ENCODE measurements at regions not wholly inside any gene's neighbourhood (a gene's known extent, or its start where the extent isn't known, plus 50 kb on each side); places are given as distances from the start of the nearest gene placed in this dataset.

DNA sequence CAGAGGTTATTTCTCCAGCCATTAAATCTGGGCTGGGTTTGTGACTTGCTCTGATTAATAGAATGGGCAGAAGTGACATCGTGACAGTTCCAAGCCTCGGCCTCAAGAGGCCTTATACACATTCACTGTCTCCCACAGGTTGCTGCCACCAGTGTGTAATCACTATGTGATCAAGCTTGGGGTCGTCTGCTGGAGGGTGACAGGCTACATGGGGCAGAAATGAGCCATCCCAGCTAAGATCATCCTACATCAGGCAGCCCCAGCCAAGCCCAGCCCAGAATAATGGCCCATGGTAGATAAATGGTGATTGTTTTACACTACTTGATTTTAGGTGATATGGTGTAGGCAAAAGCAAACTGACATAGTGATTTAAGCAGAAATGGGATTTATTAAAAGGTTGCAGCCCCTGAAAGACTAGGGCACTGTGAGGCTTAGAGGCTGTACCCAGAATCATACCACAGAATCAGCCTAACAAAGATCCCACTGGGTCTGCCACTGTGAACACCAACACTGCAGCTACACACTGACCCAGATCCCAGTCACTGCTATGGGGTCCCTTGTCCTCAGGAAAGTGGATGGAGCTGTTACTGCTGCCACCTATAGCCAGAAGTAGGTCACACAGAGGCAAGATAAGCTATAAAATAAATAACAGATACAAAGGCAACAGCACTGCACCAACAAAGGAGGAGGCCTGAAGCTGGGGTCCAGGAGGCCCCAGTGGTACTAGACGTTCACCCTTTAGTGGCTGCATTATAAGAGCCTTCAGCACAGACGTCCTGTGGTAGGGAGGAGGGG is 159.6 kb upstream of the RBPJ start:
- DNase-seq (ENCODE audit: low spot score in 2 of 2): no peak
- FAIRE-seq: no peak

DNA sequence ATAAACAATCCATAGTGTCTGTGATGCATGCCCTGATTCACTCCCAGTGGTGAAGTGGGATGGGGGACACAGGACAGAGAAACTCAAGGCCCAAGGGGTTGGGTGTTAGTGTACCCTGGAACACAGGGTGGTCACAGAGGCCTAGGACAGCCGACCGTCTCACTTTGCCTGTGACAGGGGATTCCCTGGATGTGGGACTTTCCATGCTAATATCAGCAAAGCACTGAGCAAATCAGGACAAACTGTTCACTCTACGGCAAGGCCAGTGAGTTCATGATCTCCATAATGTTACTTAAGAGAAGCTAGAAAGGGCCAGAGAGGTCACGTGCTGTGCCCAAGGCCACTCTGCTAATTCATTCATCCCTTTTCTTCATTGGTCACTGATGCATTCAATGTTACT is 158.7 kb upstream of the RBPJ start:
- DNase-seq (ENCODE audit: low spot score in 2 of 2): no peak
- no peak for FAIRE-seq

DNA sequence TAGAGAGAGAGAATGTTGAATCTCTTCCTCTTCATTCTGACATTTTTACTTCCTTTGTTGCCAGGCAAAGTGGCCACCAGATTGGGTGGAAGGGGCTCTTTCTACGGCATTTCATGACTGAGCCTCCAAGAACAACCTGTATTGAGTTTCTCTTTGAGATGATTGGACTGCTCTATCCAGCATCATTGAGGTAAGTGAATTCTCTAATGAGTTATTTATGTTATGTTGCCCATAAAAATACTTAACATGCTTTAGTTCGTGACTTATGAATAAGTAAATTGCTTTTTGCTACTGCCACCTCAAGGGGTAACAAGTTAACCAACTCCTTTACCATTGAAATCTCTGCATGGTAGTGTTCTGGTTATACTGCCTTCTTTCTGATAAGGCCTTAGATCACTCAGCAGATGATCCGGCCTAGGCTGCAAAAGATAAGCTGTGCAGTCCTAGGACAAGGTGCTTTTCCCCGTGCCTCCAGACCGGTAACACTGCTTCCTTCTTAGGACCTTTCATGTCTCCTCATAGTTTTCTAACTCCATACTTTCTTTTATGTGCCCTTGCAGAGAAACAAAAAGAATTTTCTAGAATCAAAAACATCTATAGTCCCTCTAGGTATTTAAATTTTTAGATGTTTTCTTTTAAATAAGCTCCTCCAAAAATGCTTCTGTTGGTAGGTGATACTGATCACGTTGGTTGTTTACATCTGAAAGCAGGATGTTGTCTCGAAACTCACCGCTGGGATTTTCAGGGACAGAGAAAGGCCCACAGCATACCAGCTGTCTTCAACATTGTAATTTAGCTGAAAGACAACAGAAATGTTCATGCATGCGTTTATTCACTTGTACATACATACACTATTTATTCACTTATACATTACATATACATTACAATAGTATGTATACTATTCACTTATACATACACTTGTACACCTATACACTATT is 157.1 kb upstream of the RBPJ start:
- DNase-seq (ENCODE audit: low spot score in 2 of 2) (no peak), FAIRE-seq (no peak)

DNA sequence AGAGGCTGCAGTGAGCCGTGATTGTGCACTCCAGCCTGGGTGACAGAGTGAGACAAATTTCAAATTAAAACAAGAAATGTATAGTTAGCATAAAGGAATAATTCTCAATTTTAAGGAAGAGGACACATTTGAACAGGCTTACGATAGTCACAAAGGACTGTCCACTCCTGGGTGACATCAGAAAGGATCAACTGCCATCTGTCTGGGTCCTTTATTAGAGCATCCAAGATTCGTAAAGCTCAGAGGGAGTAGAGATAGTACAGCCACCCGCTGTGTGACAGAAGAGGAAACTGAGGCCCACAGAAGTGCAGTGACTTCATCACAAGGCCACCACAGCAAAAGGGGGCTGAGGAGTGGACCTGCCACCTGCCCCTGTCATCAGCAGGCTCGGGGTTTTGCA is 149.3 kb upstream of the RBPJ start:
- FAIRE-seq (no peak), DNase-seq (ENCODE audit: low spot score in 2 of 2) (no peak)

DNA sequence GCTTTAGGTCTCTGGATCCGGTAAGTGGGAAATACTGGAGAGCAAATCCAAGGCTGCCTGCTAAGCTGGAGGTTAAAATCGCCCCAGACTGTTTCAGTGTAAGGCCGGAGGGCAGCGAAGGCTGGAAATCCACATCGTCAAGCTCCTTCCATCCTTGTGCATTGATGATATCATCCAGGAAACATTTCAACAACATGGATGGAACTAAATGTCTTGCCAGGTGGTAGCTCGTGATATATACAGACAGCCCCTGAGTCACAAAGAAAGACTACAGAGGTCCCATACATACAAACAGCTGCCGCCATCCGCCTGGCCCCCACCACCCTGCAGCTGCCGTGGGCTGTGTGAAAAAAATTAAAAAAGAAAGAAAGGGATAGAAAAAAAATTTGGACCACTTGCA is 148.9 kb upstream of the RBPJ start:
- FAIRE-seq (no peak), DNase-seq (ENCODE audit: low spot score in 2 of 2) (no peak)

DNA sequence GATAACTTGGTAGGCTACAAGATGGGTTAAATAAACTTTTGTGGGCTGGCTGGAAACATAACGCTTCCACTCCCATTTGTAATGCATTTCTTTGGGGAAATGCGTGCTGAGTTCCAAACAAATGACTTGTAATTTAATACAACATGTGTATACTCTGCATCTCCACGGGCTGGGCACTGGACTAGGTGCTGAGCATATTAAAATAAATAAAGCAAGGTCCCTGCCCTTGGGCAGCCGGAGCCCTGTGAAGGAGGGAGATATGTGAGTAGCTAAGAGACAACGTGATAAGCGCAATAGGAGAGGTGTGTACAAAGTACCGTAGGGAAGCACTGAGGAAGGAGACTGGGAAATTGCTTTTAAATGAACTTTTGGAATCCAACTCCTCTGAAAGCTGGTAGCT is 147.2 kb upstream of the RBPJ start:
- no peak for FAIRE-seq
- DNase-seq (ENCODE audit: low spot score in 2 of 2): no peak

DNA sequence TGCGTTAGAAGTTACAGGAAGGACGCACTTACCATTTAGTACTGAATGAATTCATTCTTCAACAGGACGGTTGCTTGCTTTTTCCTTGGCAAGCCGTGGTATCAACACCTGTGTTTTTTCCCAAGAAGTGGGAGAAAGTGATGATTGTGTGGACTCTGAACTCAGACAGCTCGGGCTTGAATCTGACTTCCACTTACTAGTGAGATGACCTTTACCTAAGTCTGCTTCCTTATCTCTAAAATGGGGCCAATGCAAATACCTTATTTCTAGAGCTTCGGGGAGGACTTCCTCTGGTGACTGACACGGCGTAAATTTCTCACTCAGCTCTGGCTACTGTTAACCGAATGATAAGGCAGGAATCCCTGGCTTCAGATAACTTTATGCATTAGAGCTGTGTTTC is 146.8 kb upstream of the RBPJ start:
- FAIRE-seq: no peak
- no peak for DNase-seq (ENCODE audit: low spot score in 2 of 2)

DNA sequence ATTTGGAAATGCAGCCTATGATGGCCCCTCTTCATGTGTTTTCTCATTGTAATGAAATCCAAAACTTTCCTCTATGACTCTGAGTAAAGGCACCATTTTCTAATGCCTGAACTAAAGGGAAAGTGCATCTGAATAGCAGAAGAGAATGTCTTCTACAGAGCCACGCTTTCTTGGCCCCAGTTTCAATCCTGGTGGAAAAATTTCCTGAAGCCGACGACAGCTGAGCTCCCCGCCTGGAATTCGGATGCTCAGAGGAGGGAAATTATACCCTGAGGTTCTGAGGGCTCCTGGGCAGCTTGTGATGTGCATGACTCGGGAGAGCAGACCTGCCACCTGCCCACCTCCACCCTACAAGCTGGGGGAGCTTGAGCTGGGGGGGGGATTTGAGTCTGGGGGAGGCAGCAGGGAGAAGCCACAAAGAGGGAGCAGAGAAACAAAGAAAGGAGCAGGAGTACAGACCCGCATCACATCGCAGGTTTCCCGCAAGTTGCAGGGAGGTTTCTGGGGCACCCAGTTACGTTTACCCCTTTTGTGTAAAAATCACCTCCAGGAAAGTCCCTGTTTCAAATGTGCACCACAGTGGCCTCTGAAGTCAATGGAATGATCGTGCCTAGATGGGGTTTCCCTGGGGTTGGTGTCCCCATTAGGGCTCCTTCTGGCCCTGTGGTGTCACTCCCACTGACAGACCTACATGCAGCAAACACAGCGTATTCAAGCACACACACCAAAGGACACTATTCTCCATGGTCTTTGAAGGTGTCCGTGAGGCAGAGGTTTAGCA is 145.6 kb upstream of the RBPJ start:
- no peak for DNase-seq (ENCODE audit: low spot score in 2 of 2)
- FAIRE-seq: no peak

DNA sequence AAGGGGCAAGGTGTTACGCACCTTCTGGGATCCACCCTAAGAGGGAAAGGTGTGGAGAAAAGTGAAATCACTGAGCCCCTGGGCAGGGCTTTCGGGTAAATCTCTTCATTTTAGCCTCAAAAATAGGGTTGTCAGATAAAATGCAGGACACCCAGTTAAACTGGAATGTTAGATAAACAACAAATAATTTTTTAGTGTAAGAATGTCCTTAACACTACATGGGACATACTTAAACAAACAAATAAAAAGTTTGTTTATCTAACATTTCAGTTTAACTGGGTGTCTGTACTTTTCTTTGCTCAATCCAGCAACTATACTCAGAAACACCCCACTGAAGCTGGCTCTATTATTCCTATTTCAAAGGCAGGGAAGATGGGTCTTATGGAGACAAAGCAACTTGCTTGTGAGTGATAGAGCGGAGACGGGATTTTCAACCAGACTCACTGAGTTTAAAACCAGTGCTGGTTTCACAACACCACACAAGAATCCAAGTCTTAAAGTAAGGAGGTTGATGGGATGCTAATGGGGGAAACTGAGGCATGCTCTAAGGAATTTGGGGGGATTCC is 144.8 kb upstream of the RBPJ start:
- DNase-seq (ENCODE audit: low spot score in 2 of 2) (no peak), FAIRE-seq (no peak)

DNA sequence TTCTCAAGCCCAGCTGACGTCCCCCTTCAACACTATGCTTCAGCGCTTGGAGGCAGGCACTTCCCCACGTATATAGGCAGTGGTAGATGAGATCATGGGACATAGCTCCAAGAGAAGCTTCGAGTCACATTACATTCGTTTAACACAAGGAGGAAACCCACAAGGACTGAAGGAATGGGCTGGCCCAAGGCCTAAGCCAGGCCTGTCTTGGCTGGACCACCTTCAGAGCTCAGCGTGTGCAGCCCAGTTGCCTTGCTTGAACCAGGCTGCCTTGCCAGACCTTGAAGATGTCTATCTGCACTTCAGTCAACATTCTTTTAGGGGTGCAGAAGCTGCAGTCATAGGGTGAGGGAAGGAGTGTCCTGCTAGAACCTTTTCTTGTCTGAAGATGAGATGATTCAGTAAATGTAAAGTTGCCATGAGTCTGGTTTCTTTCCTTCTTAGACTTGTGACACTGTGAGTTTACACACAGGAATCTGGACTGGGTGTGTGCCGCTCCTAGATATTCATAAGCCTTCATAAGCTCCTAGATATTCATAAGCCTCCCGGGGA is 144.1 kb upstream of the RBPJ start:
- no peak for FAIRE-seq
- no peak for DNase-seq (ENCODE audit: low spot score in 2 of 2)

DNA sequence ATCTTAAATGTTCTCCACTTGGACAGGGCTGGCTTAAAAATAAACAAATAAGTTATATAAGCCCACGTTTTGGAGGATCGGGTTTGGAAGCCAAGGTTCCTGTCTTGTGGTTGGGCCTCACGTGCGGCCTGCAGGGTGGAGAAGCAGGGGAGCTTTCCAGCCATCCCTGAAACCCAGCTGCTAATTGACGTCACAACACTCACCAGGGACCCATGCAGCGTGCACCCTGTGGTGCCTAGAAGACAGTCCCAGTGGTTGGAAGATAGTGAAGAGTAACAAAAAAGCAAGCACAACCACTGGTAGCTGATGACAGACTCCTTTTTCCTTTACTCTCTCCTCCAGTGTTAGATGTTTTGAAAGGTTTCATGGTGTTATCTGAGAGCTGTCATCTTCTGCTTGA is 142.0 kb upstream of the RBPJ start:
- DNase-seq (ENCODE audit: low spot score in 2 of 2) (no peak), FAIRE-seq (no peak)

DNA sequence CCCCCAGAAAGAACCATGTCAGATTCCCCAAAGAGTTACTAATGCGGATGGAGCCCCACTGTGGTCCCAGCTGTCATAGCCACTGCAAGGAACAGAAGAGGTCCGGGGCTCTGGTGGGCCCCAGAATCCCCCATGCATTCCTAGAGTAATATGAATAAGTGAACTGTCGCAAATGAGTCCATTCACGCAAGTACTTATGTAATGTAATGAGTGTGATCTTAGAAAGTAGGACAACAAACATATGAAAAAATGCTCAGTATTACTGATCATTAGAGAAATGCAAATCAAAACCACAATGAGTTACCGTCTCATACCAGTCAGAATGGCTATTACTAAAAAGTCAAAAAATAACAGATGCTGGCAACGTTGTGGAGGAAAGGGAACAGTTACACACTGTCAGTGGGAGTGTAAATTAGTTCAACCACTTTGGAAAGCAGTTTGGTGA is 141.5 kb upstream of the RBPJ start:
- FAIRE-seq: no peak
- no peak for DNase-seq (ENCODE audit: low spot score in 2 of 2)

DNA sequence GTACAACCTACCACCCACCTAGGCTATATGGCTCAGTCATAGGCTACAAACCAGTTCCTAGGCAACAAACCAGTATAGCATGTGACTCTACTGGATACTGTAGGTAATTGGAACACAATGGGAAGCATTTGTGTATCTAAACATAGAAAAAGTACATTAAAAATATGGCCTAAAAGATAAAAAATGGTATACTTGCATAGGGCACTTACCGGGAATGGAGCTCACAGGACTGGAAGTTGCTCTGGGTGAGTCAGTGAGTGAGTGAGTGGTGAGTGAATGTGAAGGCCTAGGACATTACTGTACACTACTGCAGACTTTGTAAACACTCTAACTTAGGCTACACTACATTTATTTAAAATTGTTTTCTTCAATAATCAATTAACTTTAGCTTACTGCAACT is 139.2 kb upstream of the RBPJ start:
- FAIRE-seq: no peak
- no peak for DNase-seq (ENCODE audit: low spot score in 2 of 2)

DNA sequence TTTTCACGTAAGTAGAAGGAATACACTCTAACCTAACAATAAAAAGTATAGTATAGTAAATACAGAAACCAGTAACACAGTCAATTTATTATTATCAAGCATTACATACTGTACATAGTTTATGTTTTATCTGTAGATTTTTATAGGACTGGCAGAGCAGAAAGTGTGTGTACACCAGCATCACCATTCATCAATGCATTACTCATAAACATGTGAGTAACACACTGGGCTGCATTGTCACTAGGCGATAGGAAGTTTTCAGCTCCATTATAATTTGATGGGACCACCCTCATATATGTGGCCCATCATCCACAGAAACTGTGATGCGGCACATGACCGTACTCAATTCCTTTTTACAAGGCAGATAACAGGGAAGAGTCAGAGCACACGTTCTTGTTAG is 137.8 kb upstream of the RBPJ start:
- no peak for FAIRE-seq

DNA sequence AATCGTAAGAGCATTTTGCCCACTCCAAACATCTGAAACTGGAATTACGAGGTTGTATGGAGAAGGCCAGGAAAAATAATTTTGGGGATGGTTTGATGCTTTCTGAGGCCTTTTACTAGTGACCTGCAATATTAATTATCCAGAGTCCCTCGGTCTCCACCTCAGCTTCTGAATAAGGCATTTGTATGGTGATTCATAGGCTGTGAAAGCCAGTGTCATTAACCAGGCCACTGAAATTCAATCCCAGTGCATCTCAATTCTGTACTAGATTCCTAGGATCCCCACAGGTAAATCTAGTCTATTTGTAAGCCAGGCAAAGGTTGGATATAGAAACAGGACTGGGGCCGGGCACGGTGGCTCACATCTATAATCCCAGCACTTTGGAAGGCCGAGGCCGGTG is 135.4 kb upstream of the RBPJ start:
- FAIRE-seq: no peak

More for the DNA sequence above, 137.8 kb upstream of the RBPJ start:
- no peak for DNase-seq (ENCODE audit: low spot score in 2 of 2)

DNA sequence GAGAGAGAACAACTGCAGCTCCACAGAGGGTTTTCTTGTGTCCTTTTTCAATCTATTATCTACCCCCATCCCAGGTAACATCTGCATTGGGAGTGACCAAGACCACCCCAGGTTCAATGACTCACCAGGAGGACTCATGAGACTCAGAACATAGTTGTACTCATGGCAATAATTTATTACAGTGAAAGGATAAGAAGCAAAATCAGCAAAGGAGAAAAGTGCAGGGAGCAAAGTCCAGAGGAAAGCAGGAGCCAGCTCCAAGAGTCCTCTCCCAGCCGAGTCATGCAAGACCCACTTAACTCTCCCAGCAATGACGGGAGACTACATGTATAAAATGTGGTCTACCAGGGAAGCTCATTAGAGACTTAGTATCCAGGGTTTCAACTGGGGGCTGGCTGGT is 129.5 kb upstream of the RBPJ start:
- DNase-seq (ENCODE audit: low spot score in 2 of 2) (no peak), FAIRE-seq (no peak)

More for the DNA sequence above, 135.4 kb upstream of the RBPJ start:
- no peak for DNase-seq (ENCODE audit: low spot score in 2 of 2)

DNA sequence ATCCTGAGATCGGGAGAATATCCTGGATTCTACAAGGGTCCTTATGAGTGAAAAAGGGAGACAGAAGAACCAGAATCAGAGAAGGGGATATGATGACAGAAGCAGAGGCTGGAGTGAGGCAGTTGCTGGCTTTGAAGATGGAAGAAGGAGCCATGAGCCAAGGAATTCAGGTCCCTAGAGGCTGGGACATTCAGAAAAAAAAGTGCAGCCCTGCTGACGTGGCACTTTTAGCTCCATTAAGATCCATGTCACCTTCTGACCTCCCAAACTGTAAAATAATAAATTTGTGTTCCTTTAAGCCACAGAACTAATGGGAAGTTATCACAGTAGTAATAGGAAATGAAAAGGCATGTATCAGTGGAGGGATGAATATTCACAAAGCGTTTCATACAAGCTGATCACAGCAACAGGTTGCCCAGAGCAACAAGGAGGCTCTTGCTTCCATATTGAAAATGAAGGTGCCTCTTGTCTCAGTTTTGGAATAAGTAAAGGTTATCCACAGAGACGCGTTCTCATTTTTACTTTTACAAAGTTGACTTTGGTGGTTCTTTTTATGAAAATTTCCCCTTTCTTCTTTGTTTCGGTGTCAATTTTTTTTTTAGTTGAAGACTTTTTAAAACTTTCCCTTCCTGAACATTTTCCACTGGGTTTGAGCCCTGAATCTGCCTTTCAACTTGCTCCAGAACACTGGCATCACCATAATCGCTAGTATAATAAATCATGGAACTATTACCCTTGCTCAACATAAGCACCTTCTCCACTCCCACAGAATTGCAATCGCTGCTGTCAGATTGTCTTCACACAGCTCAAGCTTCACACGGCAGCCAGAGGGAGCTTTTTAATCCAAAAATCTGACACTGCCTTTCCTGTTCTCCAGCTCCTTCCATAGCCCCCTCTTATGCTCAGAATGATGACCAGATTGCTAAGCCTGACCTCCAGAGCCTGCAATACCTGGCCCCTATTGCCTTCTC is 127.6 kb upstream of the RBPJ start:
- no peak for DNase-seq (ENCODE audit: low spot score in 2 of 2)
- no peak for FAIRE-seq

DNA sequence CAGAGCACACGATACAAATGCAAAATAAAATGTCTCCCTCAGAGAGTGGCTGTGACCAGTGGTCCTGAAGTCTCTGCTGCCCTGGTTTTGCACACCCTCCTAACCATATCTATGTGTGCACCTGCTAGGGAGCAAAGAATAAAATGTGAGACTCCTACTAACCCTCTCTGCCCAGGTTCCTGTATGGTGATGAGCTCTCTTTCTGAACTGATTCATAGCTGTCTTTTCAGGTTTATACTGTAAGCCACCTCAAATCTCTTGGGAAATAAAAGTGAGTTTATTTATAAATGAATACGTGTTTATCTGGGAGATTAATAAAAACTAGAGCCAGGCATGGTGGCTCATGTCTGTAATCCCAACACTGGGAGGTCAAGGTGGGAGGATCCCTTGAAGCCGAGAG is 126.0 kb upstream of the RBPJ start:
- no peak for FAIRE-seq
- no peak for DNase-seq (ENCODE audit: low spot score in 2 of 2)

DNA sequence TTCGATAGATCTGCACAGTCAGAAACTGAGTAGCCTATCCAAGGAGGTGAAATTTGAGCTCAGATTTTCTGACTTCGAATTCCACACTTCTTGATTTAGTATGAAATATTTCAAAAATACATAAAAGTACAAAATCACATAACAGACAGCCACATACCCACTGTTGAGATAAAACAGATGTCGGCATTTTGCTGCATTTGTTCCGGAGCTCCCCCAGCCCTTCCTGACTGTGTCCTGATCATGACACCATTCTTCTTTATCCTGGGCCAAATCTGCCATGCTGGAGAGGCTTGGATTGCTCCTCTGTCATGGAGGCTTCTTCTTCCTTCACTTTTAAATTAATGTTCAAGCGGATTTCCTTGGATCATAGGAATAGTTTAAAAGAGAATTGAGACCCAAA is 124.2 kb upstream of the RBPJ start:
- DNase-seq (ENCODE audit: low spot score in 2 of 2) (no peak), FAIRE-seq (no peak)
